HG03342 (cell line): ENCODE measurements at regions not wholly inside any gene's neighbourhood (a gene's known extent, or its start where the extent isn't known, plus 50 kb on each side); places are given as distances from the start of the nearest gene placed in this dataset.
A peak's percentile ranks its signal among the peaks of the same experiment; 100 is the strongest.

Experiments used
- ATAC-seq: cut with Tn5 transposase; IDR thresholded peaks from one replicate; pipeline ENCODE4 v1.9.1; 2021; ENCODE audit warnings: mild to moderate bottlenecking, moderate library complexity; ENCODE audit not compliant: unreplicated experiment

DNA sequence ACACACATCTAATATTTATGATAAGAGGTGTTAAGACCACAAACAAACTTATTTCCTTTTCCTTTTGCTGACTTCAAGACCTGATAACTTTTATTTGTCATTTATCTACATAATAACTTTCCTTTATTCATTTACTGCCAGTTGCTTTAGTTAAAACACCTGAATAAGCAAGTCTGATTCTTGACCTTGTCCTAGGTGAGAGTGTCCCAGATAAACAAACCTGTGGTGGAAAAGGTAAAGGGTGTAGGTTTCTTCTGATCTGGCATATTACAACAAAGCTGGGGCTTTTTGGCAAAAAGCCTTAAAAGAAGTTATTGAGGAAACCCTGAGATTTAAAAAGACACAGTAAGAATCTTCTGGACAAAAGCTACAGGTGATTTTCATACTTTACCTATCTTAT is 191.5 kb downstream of the ZBBX start:
- no peak for ATAC-seq

DNA sequence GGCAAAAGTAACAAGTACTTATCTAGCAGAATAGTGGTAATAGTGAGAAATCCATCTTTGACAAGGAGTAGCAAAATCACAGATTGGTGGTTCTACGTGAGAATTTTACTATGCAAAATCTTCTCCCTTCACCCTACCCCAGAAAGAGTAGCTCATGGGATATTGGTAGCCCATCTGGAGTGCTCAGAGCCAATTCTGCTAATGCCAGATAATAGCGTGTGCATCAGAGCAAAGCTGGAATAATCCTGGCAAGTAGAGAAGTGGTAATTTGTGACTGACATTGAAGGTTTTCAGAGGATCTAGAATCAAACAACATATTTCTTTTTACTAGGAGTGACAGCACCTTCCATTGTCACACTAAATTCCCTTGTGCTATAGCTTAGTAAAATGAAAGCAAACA is 192.9 kb downstream of the ZBBX start:
- no peak for ATAC-seq

DNA sequence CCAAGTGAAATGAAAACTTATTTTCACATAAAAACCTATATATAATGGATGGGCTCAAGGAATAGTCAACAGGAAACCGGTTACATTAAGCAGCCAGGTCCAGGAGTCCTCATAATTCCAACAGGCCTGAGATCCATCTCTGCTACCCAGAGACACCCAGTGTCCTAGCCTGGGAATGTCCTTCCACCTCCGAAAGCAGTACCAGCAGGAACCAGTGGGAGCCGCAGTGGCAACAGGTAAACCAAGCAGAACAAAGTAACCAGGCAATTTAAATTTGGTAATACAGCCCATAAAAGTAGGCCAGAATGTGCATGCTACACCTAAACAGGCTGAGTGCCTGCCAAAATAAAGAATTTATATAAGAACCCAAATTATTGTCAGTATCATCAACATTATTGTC is 195.6 kb downstream of the ZBBX start:
- no peak for ATAC-seq

DNA sequence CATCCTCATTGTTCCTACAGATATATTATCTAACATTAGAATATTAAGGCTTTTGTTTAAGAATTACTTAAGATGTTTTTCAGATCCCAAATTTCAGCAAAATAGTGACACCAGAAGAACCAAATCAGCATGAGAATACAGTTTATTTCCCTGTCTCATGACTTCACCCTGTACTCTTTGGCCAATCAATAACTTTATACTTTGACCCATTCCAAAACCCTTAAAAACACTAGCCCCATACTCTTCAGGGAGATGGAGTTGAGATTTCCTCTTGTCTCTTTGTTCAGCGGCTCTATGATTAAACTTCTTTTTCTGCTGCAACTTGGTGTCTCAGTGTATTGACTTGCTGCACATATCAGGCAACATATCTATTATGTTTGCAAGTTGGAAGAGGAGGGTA is 207.7 kb downstream of the ZBBX start:
- no peak for ATAC-seq

DNA sequence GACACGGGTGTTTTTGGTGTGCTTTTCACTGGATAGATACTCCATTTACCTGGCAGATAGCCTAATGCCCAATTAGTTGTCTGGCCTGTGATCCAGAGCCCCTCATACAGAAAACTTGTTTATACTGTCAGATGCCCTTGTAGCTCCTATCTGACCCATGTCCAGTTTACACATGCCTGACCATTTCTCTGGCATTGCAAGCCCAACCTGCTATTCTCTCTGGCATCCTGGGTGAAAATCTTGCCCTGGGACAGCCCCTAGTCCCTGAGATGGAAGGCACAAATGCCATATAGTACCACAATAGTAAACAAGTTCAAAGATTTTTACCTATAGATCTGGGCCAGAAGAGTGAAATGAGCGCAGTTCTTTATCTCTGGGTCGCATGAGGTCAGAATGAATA is 212.6 kb downstream of the ZBBX start:
- no peak for ATAC-seq

DNA sequence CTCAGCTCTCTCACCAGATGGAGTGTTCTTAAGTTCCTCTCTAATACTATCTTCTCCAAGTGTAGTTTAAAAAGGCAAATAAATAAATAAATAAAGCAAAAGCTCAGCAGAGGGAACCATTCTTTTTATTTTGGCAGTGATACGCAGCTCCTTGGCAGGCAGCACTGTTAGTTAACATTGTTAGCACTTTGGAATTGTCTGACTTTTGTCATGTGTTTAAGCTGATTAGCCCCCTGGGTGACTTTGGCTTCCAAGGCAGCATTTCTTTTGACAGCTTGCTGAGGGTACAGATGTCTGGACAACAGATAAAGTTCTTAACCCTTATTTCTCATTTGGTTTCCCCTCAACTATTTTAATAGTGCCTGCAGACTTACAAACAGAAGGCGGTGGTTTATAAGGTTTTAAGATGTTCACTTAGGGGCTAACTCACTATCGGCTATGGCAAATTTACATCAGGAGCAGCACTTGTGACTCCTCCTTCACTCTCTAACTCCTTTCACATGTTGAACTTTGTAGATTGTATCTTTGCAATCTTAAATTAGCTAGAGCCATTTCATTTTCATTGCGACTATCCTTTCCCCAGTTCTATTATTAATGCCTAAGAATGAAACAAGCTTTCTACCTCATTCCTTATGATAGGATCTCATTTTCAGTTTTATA is 213.4 kb downstream of the ZBBX start:
- no peak for ATAC-seq

DNA sequence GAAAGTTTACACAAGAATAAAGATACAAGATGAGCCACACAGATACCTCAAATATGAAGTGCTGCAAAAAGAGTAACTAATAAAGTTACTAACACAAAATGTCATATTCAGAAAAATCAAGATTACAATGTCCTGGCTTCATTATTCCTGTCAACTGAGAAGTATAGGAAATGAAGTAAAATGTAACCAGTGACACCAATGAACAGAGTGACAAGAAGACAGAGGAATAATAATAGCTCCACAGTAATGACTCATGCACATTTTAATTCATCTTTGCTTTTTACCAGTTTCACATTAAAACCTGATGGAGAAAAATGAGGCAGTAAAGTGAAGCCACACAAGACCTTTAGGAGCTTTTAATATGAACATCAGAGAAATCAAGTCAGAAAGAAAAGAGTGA is 214.1 kb downstream of the ZBBX start:
- ATAC-seq, result no peak

DNA sequence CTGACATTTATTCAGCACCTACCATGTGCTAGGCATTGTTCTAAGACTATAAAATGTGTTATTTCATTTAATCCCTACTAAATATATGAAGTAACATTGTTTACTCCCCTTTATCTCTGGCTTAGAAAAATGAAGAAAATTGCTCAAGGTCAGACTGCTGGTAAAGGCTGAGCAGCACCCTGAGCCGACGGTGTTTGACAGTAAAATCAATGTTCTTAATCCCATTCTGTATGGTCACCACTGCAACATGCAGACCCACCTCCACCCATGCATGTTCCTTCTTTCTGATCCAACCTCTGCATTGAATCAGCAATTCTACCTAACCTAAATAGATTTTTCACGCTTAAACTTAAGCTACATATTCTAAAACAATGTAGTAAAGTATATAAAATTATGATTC is 216.5 kb downstream of the ZBBX start:
- ATAC-seq, result no peak

DNA sequence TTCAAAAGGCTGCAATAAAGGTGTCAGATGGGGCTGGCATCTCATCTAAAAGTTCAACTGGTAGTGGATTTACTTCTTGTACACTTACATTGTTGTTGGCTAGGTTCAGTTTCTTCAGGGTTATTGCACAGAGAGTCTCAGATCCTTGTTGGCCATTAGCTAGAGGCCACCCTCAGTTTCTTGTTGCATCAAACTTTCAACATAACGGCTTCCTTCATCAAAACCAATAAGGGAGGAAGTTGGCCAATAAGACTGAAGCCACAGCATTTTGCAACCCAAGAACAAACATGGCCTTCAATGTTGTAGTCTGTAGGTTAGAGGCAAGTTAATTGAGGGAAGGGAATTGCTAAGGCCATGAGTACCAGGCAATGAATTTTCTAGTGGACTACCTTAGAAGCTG is 218.0 kb downstream of the ZBBX start:
- no peak for ATAC-seq

DNA sequence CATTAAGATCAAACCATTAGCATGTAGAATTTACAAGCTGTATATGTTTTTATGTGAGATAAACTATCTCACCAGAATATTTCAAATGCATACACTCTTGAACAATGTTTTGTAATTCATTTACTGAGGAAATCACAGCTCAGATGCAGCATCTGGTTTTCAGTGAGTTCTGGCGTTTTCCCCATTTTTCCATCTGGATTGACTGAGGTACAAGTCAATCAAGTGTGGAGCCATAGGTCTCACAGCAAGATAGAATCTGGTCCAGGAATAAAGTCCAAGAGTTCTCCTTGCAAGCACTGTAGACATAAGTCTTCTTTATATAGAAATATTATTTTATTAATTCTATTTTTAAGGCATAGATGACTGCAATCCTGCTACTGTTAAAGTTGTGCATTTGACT is 219.3 kb downstream of the ZBBX start:
- ATAC-seq, result no peak

DNA sequence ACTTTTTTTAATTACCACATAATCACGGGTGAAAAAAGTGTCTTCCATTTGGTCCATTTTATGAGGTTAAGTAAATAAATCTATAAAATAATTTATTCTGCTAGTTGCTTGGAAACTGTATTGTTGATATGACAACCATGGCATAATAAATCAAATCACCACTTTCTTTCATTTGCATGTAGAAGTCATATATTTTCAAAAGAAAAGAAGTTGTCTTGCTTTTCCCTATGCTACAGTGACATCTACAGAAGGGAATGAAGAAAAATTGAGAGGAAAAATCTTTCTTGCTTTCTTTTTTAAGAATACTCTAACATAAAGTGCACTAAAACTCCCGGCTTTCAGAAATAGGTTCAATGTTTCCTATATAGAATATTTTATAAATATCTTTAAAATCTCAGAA is 228.5 kb downstream of the ZBBX start:
- ATAC-seq, result no peak

DNA sequence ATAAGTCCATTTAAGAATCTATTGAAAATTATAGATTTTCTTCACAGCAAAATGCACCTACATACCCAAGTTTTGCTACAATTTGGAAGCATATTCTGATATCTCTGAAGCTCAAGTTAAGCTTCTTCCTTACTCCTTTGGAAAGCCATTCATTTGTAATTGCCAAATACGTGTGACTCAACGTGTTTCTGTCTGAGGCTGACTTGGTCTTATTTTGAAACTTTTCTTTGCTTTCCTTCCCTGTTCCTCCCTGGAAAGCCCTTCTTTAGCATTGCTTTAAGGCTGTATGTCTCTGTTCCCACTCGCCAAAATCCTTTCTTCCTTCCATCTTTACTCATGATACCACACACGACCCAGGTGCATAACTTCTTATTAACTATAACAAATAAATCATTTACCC is 232.0 kb downstream of the ZBBX start:
- ATAC-seq, result no peak

DNA sequence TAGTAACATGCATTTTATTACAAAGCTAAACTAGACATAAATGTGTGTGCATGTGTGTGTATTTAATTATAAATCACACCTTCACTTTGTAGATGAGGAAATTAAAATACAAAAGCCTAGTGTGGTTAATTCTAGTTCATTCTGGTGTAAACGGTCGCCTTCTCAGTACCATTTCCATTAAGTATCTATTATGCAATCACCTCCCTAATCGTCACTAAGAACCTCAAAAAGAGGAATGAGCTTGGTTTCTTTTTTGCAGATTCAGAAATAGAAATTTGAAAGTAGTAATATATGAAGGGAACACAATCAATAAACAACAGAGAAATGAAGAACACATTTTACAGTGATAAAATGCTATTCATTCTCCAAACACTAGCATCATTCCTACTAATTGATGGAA is 233.2 kb downstream of the ZBBX start:
- no peak for ATAC-seq

DNA sequence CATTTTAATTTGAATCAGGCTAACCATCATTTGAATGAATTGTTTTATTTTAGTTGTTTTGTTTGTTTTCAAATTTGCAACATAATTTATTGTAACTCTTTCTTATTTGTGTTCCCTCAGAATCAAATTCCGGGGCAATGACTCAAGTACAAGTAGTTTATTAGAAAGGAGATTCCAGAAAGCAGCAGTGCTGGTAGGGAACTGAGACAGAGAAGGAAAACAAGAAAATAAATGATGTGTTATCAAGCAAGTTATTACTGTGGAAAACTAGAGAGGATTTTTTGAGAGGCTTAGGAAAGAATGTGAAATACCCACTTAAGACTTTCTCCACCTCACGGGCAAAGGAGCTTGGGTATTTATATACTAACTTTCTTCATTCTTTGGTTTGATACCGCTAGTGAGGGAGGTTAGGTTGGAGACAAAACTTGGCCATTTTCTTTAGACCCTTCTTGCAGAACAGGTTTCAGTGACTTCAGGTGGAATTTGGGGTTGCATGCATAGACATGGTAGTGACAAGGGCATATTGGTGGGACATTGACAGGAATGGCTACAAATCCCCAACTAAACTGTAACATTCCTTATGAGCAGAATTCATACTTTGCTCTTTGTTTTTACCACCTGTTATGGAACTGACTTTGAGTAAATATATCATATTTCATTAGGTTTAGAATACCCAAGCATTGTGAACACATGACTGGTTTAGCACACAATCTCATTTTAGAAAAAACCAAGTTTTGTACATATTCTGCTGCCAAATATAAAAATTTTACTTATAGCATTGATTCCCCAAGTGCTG is 254.3 kb downstream of the ZBBX start:
- ATAC-seq, result no peak

DNA sequence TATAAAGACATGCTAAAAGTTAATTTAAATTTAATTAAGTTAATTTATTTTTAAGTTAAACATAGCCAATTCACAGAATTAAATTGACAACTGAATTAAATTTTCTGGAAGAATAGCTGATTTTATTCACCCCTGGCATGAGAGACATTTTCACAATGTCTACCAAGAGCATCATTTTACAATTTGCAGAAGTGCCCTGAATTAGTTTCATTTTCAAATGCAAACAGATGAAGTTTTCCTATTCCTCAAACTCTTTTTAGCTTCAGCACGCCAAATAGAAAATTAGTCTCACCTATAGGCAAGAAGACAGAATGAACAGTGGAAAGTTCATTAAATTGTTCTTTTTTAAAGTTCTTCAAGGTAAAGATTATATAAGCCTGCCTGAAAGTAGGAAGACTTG is 259.3 kb downstream of the ZBBX start:
- no peak for ATAC-seq

DNA sequence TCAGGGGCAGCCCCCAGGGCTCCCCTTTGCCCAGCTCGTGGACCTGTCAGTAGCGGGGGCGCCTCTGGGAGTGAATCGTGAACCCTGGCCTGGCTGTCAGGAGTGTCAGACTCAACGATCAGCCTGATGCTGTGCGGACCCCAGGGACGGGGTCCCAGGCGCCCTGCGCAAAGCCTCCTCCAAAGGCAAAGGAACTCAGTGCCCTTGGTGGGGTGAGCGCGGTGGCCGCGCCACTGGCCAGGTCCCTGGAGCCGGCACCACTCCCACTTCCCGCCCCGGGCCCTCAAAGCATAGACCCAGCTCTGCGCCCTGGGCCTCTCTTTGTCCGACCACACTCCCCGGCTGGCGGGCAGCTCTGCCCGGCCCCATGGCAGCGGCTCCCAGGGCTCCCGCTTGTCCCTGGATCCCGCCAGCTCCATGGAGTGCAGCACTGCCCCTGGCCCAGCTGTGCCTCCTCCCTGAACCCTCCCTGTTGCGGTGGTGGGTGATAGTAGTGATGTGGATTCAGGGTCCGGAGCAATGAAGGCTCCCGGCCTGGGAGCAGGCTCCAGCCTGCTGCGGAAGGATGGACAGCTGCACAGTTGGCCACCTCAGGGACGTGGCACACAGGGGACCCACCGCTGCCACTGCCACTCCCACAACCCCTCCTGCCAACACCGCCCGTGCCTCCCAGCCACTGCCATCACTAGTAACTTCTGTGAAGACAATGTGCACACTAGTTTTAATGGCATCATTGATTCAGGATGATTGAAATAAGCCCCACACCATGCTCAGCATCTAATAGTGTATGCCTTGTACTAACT is 263.8 kb downstream of the ZBBX start:
- no peak for ATAC-seq

DNA sequence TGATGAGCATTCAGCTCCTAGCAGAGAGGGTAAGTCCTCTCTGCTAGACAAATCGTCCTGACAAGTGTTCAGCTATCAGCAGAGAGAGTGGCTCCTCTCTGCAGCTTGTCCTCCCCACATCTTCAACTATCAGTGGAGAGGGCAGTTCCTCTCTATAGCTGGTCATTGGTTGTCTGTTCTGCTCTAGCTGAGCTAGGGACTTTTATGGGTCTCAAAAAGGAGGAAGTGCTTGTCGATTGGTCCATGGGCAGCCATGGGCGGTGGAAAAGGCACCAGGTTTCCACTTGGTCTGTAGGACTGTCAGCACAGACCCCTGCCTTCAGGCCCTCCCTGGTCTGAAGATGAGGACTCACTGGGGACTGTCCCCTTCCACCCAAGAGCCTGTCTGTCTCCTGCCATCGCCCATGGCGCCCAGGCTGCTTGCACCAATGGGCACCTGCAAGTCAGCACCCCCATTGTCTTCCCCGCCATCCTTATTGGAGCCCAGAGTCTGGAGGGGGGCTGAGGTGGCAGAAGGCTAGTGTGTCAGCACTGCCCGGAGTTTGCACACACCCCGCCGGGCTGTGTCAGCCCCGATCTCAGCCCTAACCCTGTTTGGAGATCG is 264.7 kb downstream of the ZBBX start:
- no peak for ATAC-seq

DNA sequence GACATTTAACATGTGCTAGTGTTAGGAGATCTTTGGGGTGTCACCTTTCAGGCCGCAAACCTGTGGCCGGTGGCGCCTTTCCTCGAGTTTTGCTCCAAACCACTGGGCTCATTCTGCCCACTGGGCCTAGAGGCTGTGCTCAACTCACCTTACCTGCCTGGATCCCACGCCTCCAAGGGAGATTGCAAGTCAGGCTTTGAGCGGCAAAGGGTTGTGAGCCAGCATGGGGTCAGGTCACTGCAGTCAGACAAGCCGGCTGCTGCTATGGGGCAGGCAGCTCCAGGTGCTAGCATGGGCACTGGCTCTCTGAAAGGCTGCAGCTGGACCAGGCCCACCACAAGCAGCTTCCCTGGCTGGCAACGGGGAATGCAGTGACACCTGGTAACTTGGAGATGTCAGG is 265.5 kb downstream of the ZBBX start:
- no peak for ATAC-seq

DNA sequence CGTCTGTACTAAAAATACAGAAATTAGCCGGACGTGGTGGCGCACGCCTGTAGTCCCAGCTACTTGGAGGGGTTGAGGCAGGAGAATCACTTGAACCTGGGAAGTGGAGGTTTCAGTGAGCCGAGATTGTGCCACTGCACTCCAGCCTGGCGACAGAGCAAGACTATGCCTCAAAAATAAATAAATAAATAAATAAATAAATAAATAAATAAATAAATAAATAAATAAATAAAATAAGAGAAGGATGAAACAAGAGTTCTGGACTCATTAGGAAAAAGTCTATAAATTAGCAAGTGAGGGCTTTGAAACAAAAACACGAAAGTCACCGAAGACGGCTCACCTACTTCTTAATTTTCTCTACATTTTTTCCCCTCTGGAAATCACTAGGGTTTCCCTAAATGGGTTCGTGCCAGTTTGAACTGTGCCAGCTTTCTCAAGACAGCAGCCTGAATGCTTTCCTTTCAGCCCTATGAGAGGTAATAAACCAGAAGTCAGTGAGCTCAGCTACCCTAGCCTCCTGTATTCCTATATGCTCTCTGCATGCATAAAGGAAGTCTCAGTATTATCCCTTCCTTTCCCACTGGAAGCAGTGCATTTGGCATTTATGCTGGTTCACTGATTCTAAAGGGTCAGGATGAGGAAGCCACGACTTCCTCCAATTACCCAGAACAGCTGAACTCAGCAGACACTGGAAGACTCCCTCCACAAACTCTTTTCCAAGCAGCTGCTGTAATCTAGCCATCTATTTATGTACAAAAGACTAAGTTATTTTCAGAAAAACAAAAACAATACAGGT is 266.9 kb downstream of the ZBBX start:
- ATAC-seq, result no peak

DNA sequence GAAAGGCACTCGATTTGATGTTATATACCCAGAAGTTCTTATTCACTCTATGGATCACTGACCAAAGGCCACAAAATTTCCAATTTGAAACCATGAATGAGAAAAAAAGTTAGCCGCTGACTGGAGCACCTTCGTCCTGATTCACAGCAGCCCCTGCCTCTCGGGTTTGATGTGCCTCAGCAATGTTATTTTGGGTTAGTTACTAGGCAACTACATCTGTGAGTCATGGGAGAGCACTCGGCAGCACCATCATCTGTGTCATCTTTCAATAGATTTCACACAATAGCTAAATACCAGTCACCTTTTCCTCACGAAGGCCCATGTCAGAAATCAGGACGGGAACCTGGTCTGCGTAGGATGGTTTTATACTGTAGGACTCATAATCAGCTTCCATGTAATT is 269.2 kb downstream of the ZBBX start:
- ATAC-seq, result peak; percentile 41

DNA sequence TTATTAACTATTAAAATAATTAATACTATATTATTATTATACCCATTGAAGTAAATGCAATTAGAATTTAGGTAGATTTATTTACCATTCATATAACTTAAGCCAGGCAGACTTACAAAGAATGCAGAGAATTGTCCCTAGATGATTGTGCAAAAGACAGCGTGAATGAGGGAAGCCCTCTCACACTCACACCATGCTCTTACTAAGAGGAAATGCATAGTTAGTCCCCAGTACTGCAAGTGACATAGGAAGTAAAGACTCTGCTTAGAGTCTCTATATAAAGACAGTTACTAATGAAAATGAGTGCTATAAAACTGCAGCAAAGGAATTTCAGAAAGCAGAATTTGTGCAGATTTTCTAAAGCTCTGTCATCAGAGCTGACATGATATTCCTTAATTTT is 270.4 kb downstream of the ZBBX start:
- no peak for ATAC-seq
